ENCODE measurements at regions not wholly inside any gene's neighbourhood (a gene's known extent, or its start where the extent isn't known, plus 50 kb on each side); places are given as distances from the start of the nearest gene placed in this dataset.
A peak's percentile ranks its signal among the peaks of the same experiment; 100 is the strongest.

DNA sequence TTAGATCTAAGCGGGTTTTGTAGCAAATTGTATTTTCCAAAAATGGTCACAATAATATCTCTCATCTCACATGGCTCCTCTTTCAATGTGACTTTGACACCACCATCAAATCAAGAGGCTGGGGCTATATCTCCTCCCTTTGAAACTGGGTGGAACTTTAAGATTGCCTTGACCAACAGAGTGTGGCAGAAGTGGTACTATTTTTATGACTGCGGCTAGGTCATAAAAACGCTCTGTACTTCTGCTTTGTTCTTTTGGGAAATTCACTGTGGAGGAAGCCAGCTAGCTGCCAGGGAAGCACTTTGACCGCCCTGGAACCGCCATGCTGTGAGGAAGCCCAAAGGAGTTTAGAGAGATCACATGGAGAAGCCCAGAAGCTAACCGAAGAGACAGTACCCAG lies 50.7 kb upstream of the ACOT11 start:
- H3K9ac ChIP-seq (ENCODE audit: low read length) = no peak overlapping the region
- no peaks in the 10 kb centered on the region for H3K9me2 ChIP-seq (replicated peaks; ENCODE audit: low read length)
- DNase-seq (no peak), ATAC-seq (no peak)
- H3K27ac ChIP-seq (ENCODE audit: low read length) = no peak overlapping the region
- no peaks in the 10 kb centered on the region for H3F3A ChIP-seq (ENCODE audit: low read length, unreplicated experiment)
- CTCF ChIA-PET = no interaction called here
- H3K4me3 ChIP-seq (ENCODE audit: low read length) = no peak overlapping the region
- H3K4me1 ChIP-seq (ENCODE audit: insufficient read depth, low read length) = peaks cover 6% of the 10 kb centered on the region; the same call in 1 of the 2 replicates
- no peaks in the 10 kb centered on the region for H4K20me1 ChIP-seq (ENCODE audit: low read length)
- intact Hi-C loops (cut with micrococcal nuclease) = no loop called here
- no peaks in the 10 kb centered on the region for H3K36me3 ChIP-seq (ENCODE audit: low read depth, low read length)
- no peak for TF ChIP-seq EZH2phosphoT487 (IDR thresholded peaks at IDR 0.05; ENCODE audit: borderline replicate concordance, low read length)
- TF ChIP-seq, protein P1, sequence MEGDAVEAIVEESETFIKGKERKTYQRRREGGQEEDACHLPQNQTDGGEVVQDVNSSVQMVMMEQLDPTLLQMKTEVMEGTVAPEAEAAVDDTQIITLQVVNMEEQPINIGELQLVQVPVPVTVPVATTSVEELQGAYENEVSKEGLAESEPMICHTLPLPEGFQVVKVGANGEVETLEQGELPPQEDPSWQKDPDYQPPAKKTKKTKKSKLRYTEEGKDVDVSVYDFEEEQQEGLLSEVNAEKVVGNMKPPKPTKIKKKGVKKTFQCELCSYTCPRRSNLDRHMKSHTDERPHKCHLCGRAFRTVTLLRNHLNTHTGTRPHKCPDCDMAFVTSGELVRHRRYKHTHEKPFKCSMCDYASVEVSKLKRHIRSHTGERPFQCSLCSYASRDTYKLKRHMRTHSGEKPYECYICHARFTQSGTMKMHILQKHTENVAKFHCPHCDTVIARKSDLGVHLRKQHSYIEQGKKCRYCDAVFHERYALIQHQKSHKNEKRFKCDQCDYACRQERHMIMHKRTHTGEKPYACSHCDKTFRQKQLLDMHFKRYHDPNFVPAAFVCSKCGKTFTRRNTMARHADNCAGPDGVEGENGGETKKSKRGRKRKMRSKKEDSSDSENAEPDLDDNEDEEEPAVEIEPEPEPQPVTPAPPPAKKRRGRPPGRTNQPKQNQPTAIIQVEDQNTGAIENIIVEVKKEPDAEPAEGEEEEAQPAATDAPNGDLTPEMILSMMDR (conservative IDR thresholded peaks at IDR 0.05; ENCODE audit: low read depth, low read length) = no peak
- TF ChIP-seq EZH2 (IDR thresholded peaks at IDR 0.05; ENCODE audit: low read length, unreplicated experiment) = no peak
- H3K79me2 ChIP-seq (ENCODE audit: low read length) = no peaks in the 10 kb centered on the region
- no TSS peak for BruUV-seq (replicated peaks)
- H2AFZ ChIP-seq (ENCODE audit: low read length) = no peak overlapping the region
- no peak overlapping the region for H3K4me2 ChIP-seq (ENCODE audit: low read length)
- 0 out of 2 replicates have a peak, but pooled peaks cover 25% of the 10 kb centered on the region for H3K27me3 ChIP-seq (ENCODE audit: low read length)
- POLR2A ChIA-PET (ENCODE audit: unreplicated experiment) = no interaction called here
- H3K9me3 ChIP-seq (ENCODE audit: low read length) = no peaks in the 10 kb centered on the region

GRCh38 chr1:54495954-54496353 lies 52.1 kb upstream of the ACOT11 start:
- Histone ChIP-seq H3K9ac (ENCODE audit: low read length) (no peak overlapping the region), H3K4me3 (ENCODE audit: low read length) (no peak overlapping the region), H3K4me2 (ENCODE audit: low read length) (no peak overlapping the region), H4K20me1 (ENCODE audit: low read length) (no peaks in the 10 kb centered on the region), H3K27ac (ENCODE audit: low read length) (no peak overlapping the region), H3K9me2 (replicated peaks; ENCODE audit: low read length) (no peaks in the 10 kb centered on the region), H3K36me3 (ENCODE audit: low read depth, low read length) (no peaks in the 10 kb centered on the region), H3K27me3 (ENCODE audit: low read length) (0 out of 2 replicates have a peak, but pooled peaks cover 25% of the 10 kb centered on the region), H2AFZ (ENCODE audit: low read length) (no peak overlapping the region), H3F3A (ENCODE audit: low read length, unreplicated experiment) (no peaks in the 10 kb centered on the region), H3K4me1 (ENCODE audit: insufficient read depth, low read length) (peaks cover 6% of the 10 kb centered on the region; the same call in 1 of the 2 replicates), H3K9me3 (ENCODE audit: low read length) (no peaks in the 10 kb centered on the region), H3K79me2 (ENCODE audit: low read length) (no peaks in the 10 kb centered on the region)
- ChIA-PET POLR2A (ENCODE audit: unreplicated experiment) (no interaction called here), CTCF (interaction anchor here (0.6 kb wide), 1 partner anchor 332 kb away, joined by 4 read pairs; no protein-coding TSS in a partner anchor)
- ATAC-seq = no peak
- no TSS peak for BruUV-seq (replicated peaks)
- no peak for TF ChIP-seq EZH2phosphoT487 (IDR thresholded peaks at IDR 0.05; ENCODE audit: borderline replicate concordance, low read length)
- TF ChIP-seq, protein P1 (conservative IDR thresholded peaks at IDR 0.05; ENCODE audit: low read depth, low read length) = no peak
- TF ChIP-seq EZH2 (IDR thresholded peaks at IDR 0.05; ENCODE audit: low read length, unreplicated experiment) = no peak
- no peak for DNase-seq
- intact Hi-C loops (cut with micrococcal nuclease) = no loop called here

DNA sequence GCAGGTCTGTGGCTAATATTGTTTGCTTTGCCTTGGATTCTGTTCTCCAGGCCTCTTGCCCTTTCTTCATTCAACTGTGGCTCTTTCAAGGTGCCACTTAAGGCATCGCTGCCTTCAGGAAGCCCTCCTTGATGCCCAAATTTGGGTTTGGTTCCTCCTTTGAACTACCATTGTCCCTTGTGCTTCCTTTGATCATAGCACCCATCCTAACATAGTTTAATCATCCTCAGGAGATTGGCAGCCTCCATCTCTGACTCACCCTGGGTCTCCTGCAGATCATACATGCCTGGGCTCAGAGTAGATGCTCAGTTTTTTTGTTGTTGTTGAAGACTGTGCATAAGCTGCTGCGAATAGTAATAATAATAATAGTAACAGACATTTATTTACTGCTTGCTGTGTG lies 54.4 kb upstream of the ACOT11 start:
- Histone ChIP-seq H3K27me3 (ENCODE audit: low read length) (0 out of 2 replicates have a peak, but pooled peaks cover 18% of the 10 kb centered on the region), H4K20me1 (ENCODE audit: low read length) (no peaks in the 10 kb centered on the region), H3K9me2 (replicated peaks; ENCODE audit: low read length) (no peaks in the 10 kb centered on the region), H3K4me3 (ENCODE audit: low read length) (no peak overlapping the region), H3K27ac (ENCODE audit: low read length) (no peak overlapping the region), H3K79me2 (ENCODE audit: low read length) (no peaks in the 10 kb centered on the region), H3K36me3 (ENCODE audit: low read depth, low read length) (no peaks in the 10 kb centered on the region), H3K4me2 (ENCODE audit: low read length) (no peak overlapping the region), H3K9ac (ENCODE audit: low read length) (no peak overlapping the region), H2AFZ (ENCODE audit: low read length) (no peak overlapping the region), H3K9me3 (ENCODE audit: low read length) (no peaks in the 10 kb centered on the region), H3F3A (ENCODE audit: low read length, unreplicated experiment) (no peaks in the 10 kb centered on the region), H3K4me1 (ENCODE audit: insufficient read depth, low read length) (0 out of 2 replicates have a peak, but pooled peaks cover under 1% of the 10 kb centered on the region)
- POLR2A ChIA-PET (ENCODE audit: unreplicated experiment) = no interaction called here
- intact Hi-C loops (cut with micrococcal nuclease) = no loop called here
- DNase-seq (peak; percentile 49), ATAC-seq (peak; percentile 43)
- CTCF ChIA-PET = no interaction called here
- TF ChIP-seq, protein P1 (conservative IDR thresholded peaks at IDR 0.05; ENCODE audit: low read depth, low read length) = no peak
- TF ChIP-seq EZH2 (IDR thresholded peaks at IDR 0.05; ENCODE audit: low read length, unreplicated experiment) (no peak), EZH2phosphoT487 (IDR thresholded peaks at IDR 0.05; ENCODE audit: borderline replicate concordance, low read length) (no peak)
- BruUV-seq (replicated peaks) = no TSS peak

All from PC-3 (cell line).